H1 (cell line): ENCODE measurements at regions not wholly inside any gene's neighbourhood (a gene's known extent, or its start where the extent isn't known, plus 50 kb on each side); places are given as distances from the start of the nearest gene placed in this dataset.

Experiments
- CTCF ChIA-PET: fragments of 300-600 bp; sonication (Branson Sonifier 250); formaldehyde crosslinking; loops from one replicate; lab custom pipeline; 2021; ENCODE audit not compliant: partially characterized antibody; lab: Charles Lee
- POLR2A ChIA-PET: fragments of 300-600 bp; sonication (Branson Sonifier 250); formaldehyde crosslinking; loops from one replicate; lab custom pipeline; 2021; ENCODE audit warnings: inconsistent platforms; ENCODE audit not compliant: partially characterized antibody; lab: Charles Lee
- DNase-seq, 2 experiments: peaks; one replicate each; pipeline versions ENCODE4 v3.0.0 to v3.0.0-alpha.2; 2010 to 2022; ENCODE audit warnings: low spot score in 2 of 2, low read depth in 1 of 2, mixed read lengths in 1 of 2
- FAIRE-seq: peaks from 2 replicates; lab custom pipeline; 2011; peaks lifted over from hg19 to GRCh38; lab: Jason Lieb, UNC
- H2AFZ ChIP-seq: 2 replicates; pipeline ENCODE4 v1.8.1; 2012; ENCODE audit warnings: low read length, inconsistent platforms
- H2AK5ac ChIP-seq: 2 replicates; pipeline ENCODE4 v1.6.1; 2013; ENCODE audit warnings: low read depth, low read length
- H2BK120ac ChIP-seq: replicated peaks from 2 replicates; pipeline ENCODE3; 2013; ENCODE audit warnings: low read depth, low read length, inconsistent platforms
- H2BK12ac ChIP-seq: 2 replicates; pipeline ENCODE4 v1.6.1; 2013; ENCODE audit warnings: low read depth, low read length
- H2BK15ac ChIP-seq: 2 replicates; pipeline ENCODE4 v1.6.1; 2013; ENCODE audit warnings: low read length
- H2BK20ac ChIP-seq: 2 replicates; pipeline ENCODE4 v1.6.1; 2013; ENCODE audit warnings: low read length
- H2BK5ac ChIP-seq: 2 replicates; pipeline ENCODE4 v1.6.1; 2013; ENCODE audit warnings: low read depth, low read length
- H3K14ac ChIP-seq: 2 replicates; pipeline ENCODE4 v1.6.1; 2013; ENCODE audit warnings: inconsistent platforms; ENCODE audit not compliant: insufficient read length
- H3K18ac ChIP-seq: 2 replicates; pipeline ENCODE4 v1.6.1; 2013; ENCODE audit warnings: low read length; ENCODE audit errors: extremely low read depth
- H3K23ac ChIP-seq: 2 replicates; pipeline ENCODE4 v1.6.1; 2013; ENCODE audit warnings: inconsistent platforms; ENCODE audit not compliant: insufficient read length
- H3K23me2 ChIP-seq: 2 replicates; pipeline ENCODE4 v1.6.1; 2013; ENCODE audit warnings: low read depth, low read length
- H3K27ac ChIP-seq: 2 replicates; pipeline ENCODE4 v1.6.1; 2011; ENCODE audit warnings: low read depth, low read length, inconsistent platforms
- H3K27me3 ChIP-seq, 4 experiments: replicated peaks in 1 of 4; 1 replicate in 1 of 4; 2 replicates in 3 of 4; pipeline versions ENCODE4 v1.6.1 to v1.8.1; 2011 to 2013; ENCODE audit warnings: low read length in 3 of 4, mild to moderate bottlenecking in 3 of 4, inconsistent platforms in 2 of 4, mixed read lengths in 2 of 4, moderate library complexity in 1 of 4; ENCODE audit not compliant: control insufficient read depth in 3 of 4, insufficient read depth in 3 of 4; ENCODE audit errors: extremely low read depth in 1 of 4
- H3K36me3 ChIP-seq, 4 experiments: 2 replicates each; pipeline versions ENCODE4 v1.6.1 to v1.8.1; 2011 to 2013; ENCODE audit warnings: mild to moderate bottlenecking in 4 of 4, low read length in 3 of 4, moderate library complexity in 2 of 4, control low read depth in 1 of 4, inconsistent platforms in 1 of 4; ENCODE audit not compliant: insufficient read depth in 4 of 4, control insufficient read depth in 2 of 4
- H3K4ac ChIP-seq: replicated peaks from 2 replicates; pipeline ENCODE3; 2013; ENCODE audit warnings: low read length, low read depth, mixed read lengths, inconsistent platforms; ENCODE audit not compliant: insufficient read length
- H3K4me1 ChIP-seq, 4 experiments: replicated peaks in 1 of 4; 1 replicate in 1 of 4; 2 replicates in 3 of 4; pipeline versions ENCODE4 v1.6.1 to v1.8.1; 2011 to 2013; ENCODE audit warnings: low read length in 3 of 4, inconsistent platforms in 2 of 4, mixed read lengths in 1 of 4; ENCODE audit not compliant: insufficient read depth in 4 of 4, control insufficient read depth in 3 of 4
- H3K4me2 ChIP-seq, 2 experiments: 2 replicates each; pipeline versions ENCODE4 v1.6.1 to v1.8.1; 2011 to 2013; ENCODE audit warnings: low read depth in 2 of 2, low read length in 2 of 2, control low read depth in 1 of 2, inconsistent platforms in 1 of 2, mild to moderate bottlenecking in 1 of 2; ENCODE audit not compliant: insufficient read depth in 1 of 2
- H3K4me3 ChIP-seq, 4 experiments: fragments of 200-600, 300-600 bp in 1 of 4; sonication (generic), shearing (Covaris generic), sonication (Bioruptor Twin) in 1 of 4; 2 replicates each; pipeline versions ENCODE4 v1.5.1 to v1.8.1; 2011 to 2016; ENCODE audit warnings: low read length in 4 of 4, low read depth in 3 of 4, control low read depth in 2 of 4, inconsistent platforms in 2 of 4, mild to moderate bottlenecking in 2 of 4, mixed read lengths in 1 of 4, moderate library complexity in 1 of 4; ENCODE audit not compliant: insufficient read depth in 2 of 4; ENCODE audit errors: extremely low read depth in 1 of 4
- H3K56ac ChIP-seq: replicated peaks from 2 replicates; pipeline ENCODE3; 2013; ENCODE audit warnings: low read depth, mild to moderate bottlenecking, mixed read lengths, low read length, inconsistent platforms; ENCODE audit not compliant: insufficient read length
- H3K79me1 ChIP-seq: 2 replicates; pipeline ENCODE4 v1.6.1; 2013; ENCODE audit warnings: low read depth, low read length, control low read depth
- H3K79me2 ChIP-seq, 2 experiments: 2 replicates each; pipeline versions ENCODE4 v1.6.1 to v1.8.1; 2012 to 2013; ENCODE audit warnings: low read length in 2 of 2, mild to moderate bottlenecking in 2 of 2, inconsistent platforms in 1 of 2; ENCODE audit not compliant: insufficient read depth in 2 of 2, control insufficient read depth in 1 of 2
- H3K9ac ChIP-seq, 4 experiments: replicated peaks in 1 of 4; 1 replicate in 1 of 4; 2 replicates in 3 of 4; pipeline versions ENCODE4 v1.6.1 to v1.8.1; 2011 to 2013; ENCODE audit warnings: low read depth in 3 of 4, low read length in 3 of 4, control low read depth in 2 of 4, mild to moderate bottlenecking in 2 of 4, moderate library complexity in 2 of 4, inconsistent platforms in 1 of 4; ENCODE audit errors: extremely low read depth in 1 of 4
- H3K9me3 ChIP-seq, 2 experiments: 2 replicates each; pipeline versions ENCODE4 v1.6.1 to v1.8.1; 2012 to 2013; ENCODE audit warnings: mild to moderate bottlenecking in 2 of 2, moderate library complexity in 2 of 2, control low read depth in 1 of 2, inconsistent platforms in 1 of 2, low read depth in 1 of 2, low read length in 1 of 2, mixed read lengths in 1 of 2; ENCODE audit not compliant: insufficient read depth in 2 of 2
- H4K20me1 ChIP-seq, 2 experiments: replicated peaks in 1 of 2; 2 replicates each; pipeline versions ENCODE3 to v1.8.1; 2011 to 2013; ENCODE audit warnings: inconsistent platforms in 2 of 2, low read length in 2 of 2, mild to moderate bottlenecking in 1 of 2; ENCODE audit not compliant: insufficient read depth in 2 of 2, control insufficient read depth in 1 of 2
- H4K5ac ChIP-seq: 2 replicates; pipeline ENCODE4 v1.6.1; 2013; ENCODE audit warnings: low read length, low read depth, mixed read lengths, inconsistent platforms; ENCODE audit not compliant: insufficient read length
- H4K8ac ChIP-seq: 2 replicates; pipeline ENCODE4 v1.8.0; 2013; ENCODE audit warnings: mild to moderate bottlenecking, moderate library complexity, low read length, inconsistent platforms; ENCODE audit not compliant: insufficient read depth; ENCODE audit errors: extremely low read depth
- H4K91ac ChIP-seq: replicated peaks from 2 replicates; pipeline ENCODE3; 2013; ENCODE audit warnings: low read length, mixed read lengths, inconsistent platforms; ENCODE audit not compliant: insufficient read length
- GABPA ChIP-seq: IDR thresholded peaks from 2 replicates; pipeline ENCODE4 v1.6.1; 2011; ENCODE audit warnings: mild to moderate bottlenecking, low read length, moderate library complexity, borderline replicate concordance; ENCODE audit not compliant: insufficient read depth
- NANOG ChIP-seq: IDR thresholded peaks from 2 replicates; pipeline ENCODE4 v1.6.1; 2011; ENCODE audit warnings: low read length, low read depth, mild to moderate bottlenecking, inconsistent platforms; ENCODE audit not compliant: insufficient read depth, poor library complexity, severe bottlenecking
- WGBS, 2 experiments: shearing (Covaris generic) in 1 of 2; methylation state at CpG; one replicate each; pipeline versions ENCODE4 v1.1.6 to v1.1.7; 2013 to 2015; ENCODE audit warnings: low lambda C conversion rate in 2 of 2, mixed read lengths in 2 of 2, inconsistent platforms in 1 of 2, low coverage in 1 of 2, missing lambda C conversion rate in 1 of 2; ENCODE audit not compliant: insufficient replicate concordance in 2 of 2, insufficient coverage in 1 of 2, insufficient read length in 1 of 2; ENCODE audit errors: extremely low coverage in 1 of 2, missing lambda C conversion rate in 1 of 2; 5-methylcytosine and 5-hydroxymethylcytosine counted together

DNA sequence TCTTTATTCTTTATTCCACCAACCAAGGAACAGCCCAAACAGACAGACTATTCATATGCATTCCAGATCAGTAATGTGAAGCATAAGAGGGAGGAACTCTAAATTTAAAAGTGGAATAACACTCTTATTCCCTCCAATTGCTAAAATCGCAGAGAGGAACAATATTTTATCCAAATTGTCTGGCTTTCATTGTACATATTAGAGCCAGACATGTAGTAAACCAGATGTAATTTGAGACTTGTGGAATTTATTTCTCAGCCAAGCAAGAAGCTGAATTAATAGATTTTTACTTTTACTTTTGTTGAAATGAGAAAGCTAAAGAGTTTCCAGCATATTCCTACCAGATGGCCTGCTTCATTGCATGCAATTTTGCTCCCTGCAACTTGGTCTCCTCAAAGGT, 674.6 kb upstream of the SLIT2 start:
- Histone ChIP-seq H4K91ac (no peak overlapping the region), H2BK120ac (no peak overlapping the region), H2AK5ac (no peak overlapping the region), H4K5ac (no peak overlapping the region), H3K56ac (no peak overlapping the region), H3K27ac (no peak overlapping the region), H3K23me2 (peaks cover 2% of the 10 kb centered on the region; the same call in 1 of the 2 replicates), H3K4me3 (no peak overlapping the region), H3K9ac (no peak overlapping the region), H2BK20ac (no peak overlapping the region), H3K79me1 (no peaks in the 10 kb centered on the region), H3K79me2 (no peaks in the 10 kb centered on the region), H4K8ac (no peak overlapping the region), H3K4me2 (no peak overlapping the region), H3K4me1 (no peaks in the 10 kb centered on the region), H2BK5ac (no peak overlapping the region), H2BK12ac (no peak overlapping the region), H3K9me3 (no peaks in the 10 kb centered on the region), H3K14ac (no peak overlapping the region), H3K23ac (no peak overlapping the region)
- WGBS, 2 experiments = 87% methylated on average over 1 of the region's 1 CpG; no CpG with 5 or more reads in 1 of the 2 experiments
- FAIRE-seq (no peak), DNase-seq (no peak)
- ChIA-PET CTCF (interaction anchor here (0.9 kb wide), 1 partner anchor 9 kb away, joined by 6 read pairs; no protein-coding TSS in a partner anchor), POLR2A (no interaction called here)
- no peak for TF ChIP-seq GABPA
- no peak for TF ChIP-seq NANOG
- TF ChIP-seq, all 59 proteins: peak for 0
- no peaks in the 10 kb centered on the region for H3K36me3 ChIP-seq
- no peak overlapping the region for H2AFZ ChIP-seq
- no peaks in the 10 kb centered on the region for H4K20me1 ChIP-seq
- H3K27me3 ChIP-seq = no peaks in the 10 kb centered on the region
- no peak overlapping the region for H2BK15ac ChIP-seq
- H3K4ac ChIP-seq = no peak overlapping the region
- H3K18ac ChIP-seq = no peak overlapping the region
